ENCODE measurements at regions not wholly inside any gene's neighbourhood (a gene's known extent, or its start where the extent isn't known, plus 50 kb on each side); places are given as distances from the start of the nearest gene placed in this dataset.
"Not testable (repeated sequence)": the region's sequence is repeated elsewhere in the genome, so short reads cannot be mapped to it uniquely, and the experiment has no call there.

GRCh38 chr1:238606457-238606856 is 715.7 kb upstream of the ZP4 start:
- Histone ChIP-seq H3K9me3 (no peaks in the 10 kb centered on the region), H3K27me3 (replicated peaks; ENCODE audit: insufficient read depth) (no peaks in the 10 kb centered on the region), H3K36me3 (no peaks in the 10 kb centered on the region), H3K4me3 (no peak overlapping the region), H3K4me1 (replicated peaks) (no peaks in the 10 kb centered on the region), H3K27ac (no peak overlapping the region)
- DNase-seq (ENCODE audit: low spot score), result no peak
- TF ChIP-seq CTCF (IDR thresholded peaks at IDR 0.05), result no peak
- no peak for TF ChIP-seq POLR2A (IDR thresholded peaks at IDR 0.05)
- no peak for TF ChIP-seq POLR2AphosphoS5 (IDR thresholded peaks at IDR 0.05)
- intact Hi-C loops (cut with DNase I), result no loop called here
- 85% methylated on average over 2 of the region's 2 CpGs for WGBS

GRCh38 chr1:238604357-238604756 is 713.6 kb upstream of the ZP4 start:
- DNase-seq (ENCODE audit: low spot score), result no peak
- 65% methylated on average over 3 of the region's 3 CpGs for WGBS
- intact Hi-C loops (cut with DNase I), result no loop called here

GRCh38 chr1:238601604-238602003 is 710.9 kb upstream of the ZP4 start:
- H3K4me1 ChIP-seq (replicated peaks); DNase-seq (ENCODE audit: low spot score); H3K27ac ChIP-seq; H3K9me3 ChIP-seq; H3K36me3 ChIP-seq; H3K27me3 ChIP-seq (replicated peaks; ENCODE audit: insufficient read depth); intact Hi-C loops (cut with DNase I); H3K4me3 ChIP-seq: not testable (repeated sequence)
- WGBS, result 33% methylated on average over 2 of the region's 2 CpGs

More at GRCh38 chr1:238604357-238604756, 713.6 kb upstream of the ZP4 start:
- Histone ChIP-seq H3K4me3 (no peak overlapping the region), H3K9me3 (no peaks in the 10 kb centered on the region), H3K27me3 (replicated peaks; ENCODE audit: insufficient read depth) (no peaks in the 10 kb centered on the region), H3K36me3 (no peaks in the 10 kb centered on the region), H3K4me1 (replicated peaks) (no peaks in the 10 kb centered on the region), H3K27ac (no peak overlapping the region)
- no peak for TF ChIP-seq POLR2AphosphoS5 (IDR thresholded peaks at IDR 0.05)
- TF ChIP-seq POLR2A (IDR thresholded peaks at IDR 0.05), result no peak
- TF ChIP-seq CTCF (IDR thresholded peaks at IDR 0.05), result no peak

- Histone ChIP-seq H3K27me3 (replicated peaks; ENCODE audit: insufficient read depth) (no peaks in the 10 kb centered on the region), H3K9me3 (no peaks in the 10 kb centered on the region), H3K36me3 (no peaks in the 10 kb centered on the region), H3K4me3 (no peak overlapping the region), H3K4me1 (replicated peaks) (no peaks in the 10 kb centered on the region), H3K27ac (no peak overlapping the region)
- TF ChIP-seq POLR2A (IDR thresholded peaks at IDR 0.05) (no peak), POLR2AphosphoS5 (IDR thresholded peaks at IDR 0.05) (no peak), CTCF (IDR thresholded peaks at IDR 0.05) (no peak)
- no peak for DNase-seq (ENCODE audit: low spot score)
- intact Hi-C loops (cut with DNase I), result no loop called here
- 95% methylated on average over 4 of the region's 4 CpGs for WGBS
Observed at GRCh38 chr1:238596703-238597102, 706.0 kb upstream of the ZP4 start.

GRCh38 chr1:238592621-238593020 is 701.9 kb upstream of the ZP4 start:
- no peak for DNase-seq (ENCODE audit: low spot score)
- H3K9me3 ChIP-seq, result no peaks in the 10 kb centered on the region
- intact Hi-C loops (cut with DNase I), result no loop called here
- H3K4me1 ChIP-seq (replicated peaks), result no peaks in the 10 kb centered on the region
- TF ChIP-seq CTCF (IDR thresholded peaks at IDR 0.05) (no peak), POLR2AphosphoS5 (IDR thresholded peaks at IDR 0.05) (no peak), POLR2A (IDR thresholded peaks at IDR 0.05) (no peak)
- H3K36me3 ChIP-seq, result no peaks in the 10 kb centered on the region
- WGBS, result 44% methylated on average over 7 of the region's 7 CpGs
- H3K27ac ChIP-seq, result no peak overlapping the region
- H3K4me3 ChIP-seq, result no peak overlapping the region
- H3K27me3 ChIP-seq (replicated peaks; ENCODE audit: insufficient read depth), result no peaks in the 10 kb centered on the region
